ENCODE measurements at regions not wholly inside any gene's neighbourhood (a gene's known extent, or its start where the extent isn't known, plus 50 kb on each side); places are given as distances from the start of the nearest gene placed in this dataset.

DNA sequence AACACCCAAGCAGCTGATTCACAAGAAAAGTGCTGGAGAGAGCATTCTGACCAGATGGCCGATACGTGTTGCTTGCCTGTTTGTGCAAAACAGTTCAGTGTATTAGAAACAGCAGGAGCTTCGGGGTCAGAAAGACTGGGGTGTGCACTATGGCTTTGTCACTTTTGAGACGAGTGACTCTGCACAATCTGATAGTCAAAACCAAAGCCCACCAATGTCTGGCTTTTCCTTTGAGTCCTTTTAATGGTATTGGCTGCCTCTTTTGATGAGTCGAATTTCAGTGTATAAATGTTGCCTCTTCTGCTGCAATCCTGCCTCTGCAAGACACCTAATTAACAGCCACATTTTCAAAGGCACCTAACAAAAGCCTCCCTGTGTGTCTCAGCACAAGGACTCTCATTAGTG, 444.6 kb downstream of the AJAP1 start:
- no peak for DNase-seq (ENCODE audit: low spot score in 2 of 2)
- Histone ChIP-seq H3K36me3 (no peaks in the 10 kb centered on the region), H3K27ac (no peak overlapping the region), H3K27me3 (no peaks in the 10 kb centered on the region), H3K9me3 (peaks cover 0 to 3% of the 10 kb centered on the region in 2 donors), H3K4me1 (no peaks in the 10 kb centered on the region), H3K4me3 (no peak overlapping the region)
- intact Hi-C loops (cut with DNase I; ENCODE audit: low total_unique reads): no loop called here
- TF ChIP-seq POLR2AphosphoS5 (IDR thresholded peaks at IDR 0.05) (no peak), POLR2A (IDR thresholded peaks at IDR 0.05) (no peak)
- TF ChIP-seq, protein P1, sequence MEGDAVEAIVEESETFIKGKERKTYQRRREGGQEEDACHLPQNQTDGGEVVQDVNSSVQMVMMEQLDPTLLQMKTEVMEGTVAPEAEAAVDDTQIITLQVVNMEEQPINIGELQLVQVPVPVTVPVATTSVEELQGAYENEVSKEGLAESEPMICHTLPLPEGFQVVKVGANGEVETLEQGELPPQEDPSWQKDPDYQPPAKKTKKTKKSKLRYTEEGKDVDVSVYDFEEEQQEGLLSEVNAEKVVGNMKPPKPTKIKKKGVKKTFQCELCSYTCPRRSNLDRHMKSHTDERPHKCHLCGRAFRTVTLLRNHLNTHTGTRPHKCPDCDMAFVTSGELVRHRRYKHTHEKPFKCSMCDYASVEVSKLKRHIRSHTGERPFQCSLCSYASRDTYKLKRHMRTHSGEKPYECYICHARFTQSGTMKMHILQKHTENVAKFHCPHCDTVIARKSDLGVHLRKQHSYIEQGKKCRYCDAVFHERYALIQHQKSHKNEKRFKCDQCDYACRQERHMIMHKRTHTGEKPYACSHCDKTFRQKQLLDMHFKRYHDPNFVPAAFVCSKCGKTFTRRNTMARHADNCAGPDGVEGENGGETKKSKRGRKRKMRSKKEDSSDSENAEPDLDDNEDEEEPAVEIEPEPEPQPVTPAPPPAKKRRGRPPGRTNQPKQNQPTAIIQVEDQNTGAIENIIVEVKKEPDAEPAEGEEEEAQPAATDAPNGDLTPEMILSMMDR (IDR thresholded peaks at IDR 0.05): no peak

DNA sequence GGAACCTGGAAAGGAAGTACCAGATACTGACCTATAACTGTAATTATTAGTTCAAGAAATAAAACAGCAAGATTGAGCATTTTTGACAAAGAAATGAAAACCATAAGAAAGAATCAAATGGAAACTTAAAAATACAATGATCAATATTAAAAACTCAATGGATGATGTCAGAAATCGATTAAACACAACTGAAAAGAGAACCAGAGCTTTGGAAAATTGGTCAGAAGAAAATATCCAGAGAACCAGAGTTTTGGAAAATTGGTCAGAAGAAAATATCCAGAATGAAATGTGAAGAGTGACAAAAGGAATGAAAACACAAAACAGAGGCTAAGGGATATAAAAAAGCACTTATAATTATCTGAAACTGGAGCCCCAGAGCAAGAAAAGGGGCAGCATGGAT, 438.6 kb downstream of the AJAP1 start:
- no peak overlapping the region for H3K4me3 ChIP-seq
- intact Hi-C loops (cut with DNase I; ENCODE audit: low total_unique reads): no loop called here

DNA sequence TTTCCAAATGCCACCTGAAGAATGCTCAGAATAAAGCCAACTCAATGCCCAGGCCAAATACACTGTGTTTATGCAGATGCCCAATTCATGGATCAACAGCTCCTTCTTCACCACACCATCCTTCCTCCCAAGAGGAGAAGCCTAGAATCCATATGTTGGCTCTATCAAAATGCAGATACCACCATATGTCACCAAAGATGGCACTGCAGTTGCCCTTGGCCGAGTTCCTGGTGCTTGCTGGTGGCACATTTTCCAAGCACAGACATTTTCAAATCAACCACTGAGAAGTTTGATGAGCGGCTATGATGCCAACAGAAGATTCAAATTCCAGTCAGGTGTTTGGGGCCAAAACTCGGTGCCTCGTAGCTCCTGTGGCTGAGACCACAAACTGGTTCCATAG, 430.3 kb downstream of the AJAP1 start:
- DNase-seq (ENCODE audit: low spot score in 2 of 2): no peak
- TF ChIP-seq POLR2AphosphoS5 (IDR thresholded peaks at IDR 0.05) (no peak), POLR2A (IDR thresholded peaks at IDR 0.05) (no peak)
- TF ChIP-seq, protein P1 (IDR thresholded peaks at IDR 0.05): no peak

More for the DNA sequence above, 438.6 kb downstream of the AJAP1 start:
- TF ChIP-seq, protein P1 (IDR thresholded peaks at IDR 0.05): no peak
- TF ChIP-seq POLR2AphosphoS5 (IDR thresholded peaks at IDR 0.05) (no peak), POLR2A (IDR thresholded peaks at IDR 0.05) (no peak)
- Histone ChIP-seq H3K9me3 (peaks cover 0 to 20% of the 10 kb centered on the region in 2 donors), H3K36me3 (no peaks in the 10 kb centered on the region), H3K27ac (no peak overlapping the region), H3K27me3 (no peaks in the 10 kb centered on the region), H3K4me1 (no peaks in the 10 kb centered on the region)
- no peak for DNase-seq (ENCODE audit: low spot score in 2 of 2)

DNA sequence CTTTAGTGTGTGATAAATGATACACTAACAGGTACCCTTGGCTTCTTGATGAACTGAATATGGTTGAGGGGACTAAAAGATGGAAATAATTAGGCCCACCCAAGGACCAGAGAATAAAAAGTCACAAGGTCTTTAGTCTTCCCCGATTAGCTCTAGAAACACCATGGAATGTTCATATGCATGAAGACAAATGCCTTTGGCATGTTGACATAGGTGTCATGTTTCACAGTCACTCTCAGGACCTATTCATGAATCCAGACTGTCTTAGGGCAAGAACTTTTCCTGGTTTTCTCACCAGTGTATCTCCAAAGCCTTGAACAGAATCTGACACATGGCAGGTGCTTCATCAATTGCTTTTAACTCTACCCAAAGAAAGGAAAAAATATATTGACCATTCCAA, 412.8 kb downstream of the AJAP1 start:
- TF ChIP-seq, protein P1 (IDR thresholded peaks at IDR 0.05): no peak
- no peak for TF ChIP-seq POLR2A (IDR thresholded peaks at IDR 0.05)
- Histone ChIP-seq H3K27ac (no peak overlapping the region), H3K9me3 (peaks cover 0 to 12% of the 10 kb centered on the region in 2 donors), H3K4me1 (no peaks in the 10 kb centered on the region), H3K4me3 (no peak overlapping the region), H3K27me3 (no peaks in the 10 kb centered on the region), H3K36me3 (no peaks in the 10 kb centered on the region)
- no peak for DNase-seq (ENCODE audit: low spot score in 2 of 2)
- intact Hi-C loops (cut with DNase I; ENCODE audit: low total_unique reads): no loop called here

More for the DNA sequence above, 430.3 kb downstream of the AJAP1 start:
- H3K9me3 ChIP-seq: no peaks in the 10 kb centered on the region
- H3K4me1 ChIP-seq: no peaks in the 10 kb centered on the region
- H3K27me3 ChIP-seq: no peaks in the 10 kb centered on the region
- intact Hi-C loops (cut with DNase I; ENCODE audit: low total_unique reads): no loop called here
- no peak overlapping the region for H3K27ac ChIP-seq
- no peak overlapping the region for H3K4me3 ChIP-seq
- H3K36me3 ChIP-seq: no peaks in the 10 kb centered on the region

DNA sequence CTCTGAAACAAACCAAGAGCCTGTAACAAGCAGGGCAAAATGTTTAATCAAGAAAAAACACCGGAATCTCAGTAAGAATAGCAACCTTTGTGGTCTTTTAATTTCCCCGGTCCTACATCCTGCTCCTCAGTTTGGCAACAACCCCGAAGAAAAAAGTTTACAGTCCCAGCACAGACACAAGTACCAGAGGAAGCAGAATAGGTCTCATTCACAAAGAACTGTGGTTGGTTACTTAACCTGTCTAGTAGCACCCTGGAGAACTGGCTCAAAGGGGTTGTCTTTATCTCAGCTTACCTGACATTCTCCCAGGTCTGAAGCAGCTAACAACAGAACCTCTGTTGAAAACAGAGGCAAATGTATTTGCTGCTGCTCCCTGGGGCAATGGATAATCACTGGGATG, 399.3 kb downstream of the AJAP1 start:
- intact Hi-C loops (cut with DNase I; ENCODE audit: low total_unique reads): no loop called here
- H3K27ac ChIP-seq: no peak overlapping the region
- H3K9me3 ChIP-seq: peaks cover 0 to 16% of the 10 kb centered on the region in 2 donors
- H3K4me3 ChIP-seq: no peak overlapping the region
- TF ChIP-seq POLR2A (IDR thresholded peaks at IDR 0.05): no peak
- TF ChIP-seq, protein P1 (IDR thresholded peaks at IDR 0.05): no peak
- TF ChIP-seq POLR2AphosphoS5 (IDR thresholded peaks at IDR 0.05): no peak
- no peaks in the 10 kb centered on the region for H3K36me3 ChIP-seq
- H3K4me1 ChIP-seq: no peaks in the 10 kb centered on the region
- no peak for DNase-seq (ENCODE audit: low spot score in 2 of 2)
- H3K27me3 ChIP-seq: no peaks in the 10 kb centered on the region

Data from breast epithelium (tissue), 4 donors.